ENCODE measurements at regions not wholly inside any gene's neighbourhood (a gene's known extent, or its start where the extent isn't known, plus 50 kb on each side); places are given as distances from the start of the nearest gene placed in this dataset.
"Not testable (repeated sequence)": the region's sequence is repeated elsewhere in the genome, so short reads cannot be mapped to it uniquely, and the experiment has no call there.

DNA sequence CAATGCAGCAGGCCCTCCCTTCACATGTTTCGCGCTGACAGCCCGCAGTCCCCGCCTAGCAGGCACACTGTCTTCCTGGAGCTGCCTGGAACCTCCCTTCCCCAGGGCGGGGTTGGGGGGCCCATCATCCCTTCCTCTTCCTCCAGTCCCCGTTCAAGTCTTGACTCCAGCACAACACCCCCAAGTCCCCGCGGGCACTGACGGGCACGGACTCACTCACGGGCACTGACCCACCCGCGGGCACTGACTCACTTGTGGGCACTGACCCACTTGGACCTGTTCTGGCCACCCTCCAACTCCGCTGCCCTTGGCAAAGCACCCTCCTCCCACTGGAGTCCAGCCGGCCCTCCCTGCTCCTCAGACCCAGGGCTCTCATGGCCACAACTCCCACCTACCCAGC lies 5376.7 kb upstream of the TPTE start:
- TF ChIP-seq MXI1 (IDR thresholded peaks at IDR 0.05; ENCODE audit: borderline replicate concordance, low read depth, low read length); POLR2A (IDR thresholded peaks at IDR 0.05; ENCODE audit: low read depth, low read length); MAZ (IDR thresholded peaks at IDR 0.05; ENCODE audit: borderline replicate concordance, low read depth, low read length); BHLHE40 (IDR thresholded peaks at IDR 0.05; ENCODE audit: low read depth, low read length); CEBPB (IDR thresholded peaks at IDR 0.05; ENCODE audit: low read depth, low read length); FOS (IDR thresholded peaks at IDR 0.05; ENCODE audit: low read depth, low read length); MAFK (IDR thresholded peaks at IDR 0.05; ENCODE audit: low read depth, low read length); SMC3 (IDR thresholded peaks at IDR 0.05; ENCODE audit: low read depth, low read length): not testable (repeated sequence)
- TF ChIP-seq, protein P1, sequence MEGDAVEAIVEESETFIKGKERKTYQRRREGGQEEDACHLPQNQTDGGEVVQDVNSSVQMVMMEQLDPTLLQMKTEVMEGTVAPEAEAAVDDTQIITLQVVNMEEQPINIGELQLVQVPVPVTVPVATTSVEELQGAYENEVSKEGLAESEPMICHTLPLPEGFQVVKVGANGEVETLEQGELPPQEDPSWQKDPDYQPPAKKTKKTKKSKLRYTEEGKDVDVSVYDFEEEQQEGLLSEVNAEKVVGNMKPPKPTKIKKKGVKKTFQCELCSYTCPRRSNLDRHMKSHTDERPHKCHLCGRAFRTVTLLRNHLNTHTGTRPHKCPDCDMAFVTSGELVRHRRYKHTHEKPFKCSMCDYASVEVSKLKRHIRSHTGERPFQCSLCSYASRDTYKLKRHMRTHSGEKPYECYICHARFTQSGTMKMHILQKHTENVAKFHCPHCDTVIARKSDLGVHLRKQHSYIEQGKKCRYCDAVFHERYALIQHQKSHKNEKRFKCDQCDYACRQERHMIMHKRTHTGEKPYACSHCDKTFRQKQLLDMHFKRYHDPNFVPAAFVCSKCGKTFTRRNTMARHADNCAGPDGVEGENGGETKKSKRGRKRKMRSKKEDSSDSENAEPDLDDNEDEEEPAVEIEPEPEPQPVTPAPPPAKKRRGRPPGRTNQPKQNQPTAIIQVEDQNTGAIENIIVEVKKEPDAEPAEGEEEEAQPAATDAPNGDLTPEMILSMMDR (conservative IDR thresholded peaks at IDR 0.05; ENCODE audit: low read depth, low read length) = not testable (repeated sequence)

Data from IMR-90 (cell line).